ES-I3 (cell line): ENCODE measurements at regions not wholly inside any gene's neighbourhood (a gene's known extent, or its start where the extent isn't known, plus 50 kb on each side); places are given as distances from the start of the nearest gene placed in this dataset.
"Not testable (repeated sequence)": the region's sequence is repeated elsewhere in the genome, so short reads cannot be mapped to it uniquely, and the experiment has no call there.

Experiments used
- H3K36me3 ChIP-seq: 2 replicates; pipeline ENCODE4 v1.6.1; 2013; ENCODE audit warnings: mild to moderate bottlenecking, low read length, control low read depth, moderate library complexity; ENCODE audit not compliant: insufficient read depth
- H3K4me1 ChIP-seq: 2 replicates; pipeline ENCODE4 v1.6.1; 2013; ENCODE audit warnings: mild to moderate bottlenecking, control low read depth, low read length; ENCODE audit not compliant: insufficient read depth
- H3K9ac ChIP-seq: 2 replicates; pipeline ENCODE4 v1.6.1; 2013; ENCODE audit warnings: low read depth, mild to moderate bottlenecking, low read length, moderate library complexity
- H3K9me3 ChIP-seq: 2 replicates; pipeline ENCODE4 v1.6.1; 2013; ENCODE audit warnings: mild to moderate bottlenecking, low read length, moderate library complexity; ENCODE audit not compliant: control insufficient read depth, insufficient read depth

DNA sequence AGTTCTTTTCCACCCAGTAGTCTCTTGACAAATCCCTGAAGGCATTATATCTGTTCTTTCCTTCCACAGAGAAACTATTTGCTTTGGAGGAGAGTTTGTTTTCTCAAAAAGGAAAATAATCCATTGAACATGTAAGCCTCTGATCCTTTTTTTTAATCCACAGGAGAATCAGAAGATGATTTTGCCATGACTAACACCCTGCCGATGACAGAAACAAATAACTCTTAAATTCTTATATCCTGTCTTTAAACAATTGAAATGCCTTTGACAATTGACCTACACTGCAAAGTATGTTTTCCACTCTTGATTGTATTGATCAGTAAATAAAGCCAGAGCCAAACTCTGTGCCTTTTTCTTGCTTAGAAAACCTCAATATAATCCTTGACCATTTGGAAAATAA lies 666.4 kb upstream of the CTNND2 start:
- Histone ChIP-seq H3K9ac (no peak overlapping the region), H3K36me3 (no peaks in the 10 kb centered on the region), H3K9me3 (0 out of 2 replicates have a peak, but pooled peaks cover 3% of the 10 kb centered on the region), H3K4me1 (no peaks in the 10 kb centered on the region)

DNA sequence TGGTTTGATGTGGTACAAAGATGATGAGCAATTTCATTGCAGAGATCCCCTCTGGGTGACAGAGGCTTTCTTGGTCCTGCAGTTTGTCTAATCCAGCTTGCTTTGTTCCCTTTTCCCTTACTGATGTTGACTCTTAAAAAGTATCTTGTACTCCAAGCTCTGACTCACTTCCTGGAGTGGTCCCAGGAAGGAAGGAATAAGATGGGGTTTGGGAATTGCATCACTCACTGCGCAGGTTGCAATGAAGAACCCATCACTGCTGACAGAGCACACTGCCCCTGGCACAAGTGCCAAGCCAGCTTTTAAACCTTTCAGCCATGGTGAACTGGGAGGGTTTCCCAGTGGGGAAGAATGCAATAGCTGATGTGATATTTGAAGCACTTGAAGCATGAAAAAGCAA lies 662.2 kb upstream of the CTNND2 start:
- Histone ChIP-seq H3K9me3 (peaks cover 8% of the 10 kb centered on the region), H3K36me3 (no peaks in the 10 kb centered on the region), H3K9ac (no peak overlapping the region), H3K4me1 (no peaks in the 10 kb centered on the region)

GRCh38 chr5:12557012-12557411 lies 652.8 kb upstream of the CTNND2 start:
- Histone ChIP-seq H3K9ac (no peak overlapping the region), H3K36me3 (no peaks in the 10 kb centered on the region), H3K9me3 (no peaks in the 10 kb centered on the region), H3K4me1 (no peaks in the 10 kb centered on the region)

DNA sequence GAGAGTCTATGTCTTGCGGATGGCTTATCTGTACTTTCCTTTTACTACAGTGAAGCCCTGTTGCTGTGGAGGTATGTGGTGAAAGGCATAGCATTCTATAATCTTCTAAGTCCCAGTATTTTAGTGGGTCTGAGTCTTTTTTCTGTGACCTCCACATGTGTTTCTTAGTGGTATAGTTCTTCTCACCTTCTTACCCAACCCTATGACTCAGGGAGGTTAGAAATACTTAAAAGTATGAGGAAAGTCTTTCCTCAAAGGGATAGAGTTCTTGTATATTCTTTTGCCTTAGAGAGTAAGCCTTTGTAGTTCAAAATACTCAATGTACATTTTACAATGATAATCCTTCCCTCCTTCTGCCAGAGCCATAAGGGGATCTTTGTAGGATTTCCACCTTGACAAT lies 621.9 kb upstream of the CTNND2 start:
- Histone ChIP-seq H3K36me3 (no peaks in the 10 kb centered on the region), H3K9me3 (peaks cover 4% of the 10 kb centered on the region; the same call in 1 of the 2 replicates), H3K9ac (no peak overlapping the region), H3K4me1 (no peaks in the 10 kb centered on the region)

GRCh38 chr5:12522116-12522515 lies 617.9 kb upstream of the CTNND2 start:
- no peaks in the 10 kb centered on the region for H3K4me1 ChIP-seq
- peaks cover 8% of the 10 kb centered on the region; the same call in 1 of the 2 replicates for H3K9me3 ChIP-seq
- no peaks in the 10 kb centered on the region for H3K36me3 ChIP-seq
- H3K9ac ChIP-seq, result no peak overlapping the region

- peaks cover 13% of the 10 kb centered on the region for H3K9me3 ChIP-seq
- not testable (repeated sequence) for H3K4me1 ChIP-seq, H3K9ac ChIP-seq, H3K36me3 ChIP-seq
Observed at GRCh38 chr5:12504983-12505382, 600.7 kb upstream of the CTNND2 start.

DNA sequence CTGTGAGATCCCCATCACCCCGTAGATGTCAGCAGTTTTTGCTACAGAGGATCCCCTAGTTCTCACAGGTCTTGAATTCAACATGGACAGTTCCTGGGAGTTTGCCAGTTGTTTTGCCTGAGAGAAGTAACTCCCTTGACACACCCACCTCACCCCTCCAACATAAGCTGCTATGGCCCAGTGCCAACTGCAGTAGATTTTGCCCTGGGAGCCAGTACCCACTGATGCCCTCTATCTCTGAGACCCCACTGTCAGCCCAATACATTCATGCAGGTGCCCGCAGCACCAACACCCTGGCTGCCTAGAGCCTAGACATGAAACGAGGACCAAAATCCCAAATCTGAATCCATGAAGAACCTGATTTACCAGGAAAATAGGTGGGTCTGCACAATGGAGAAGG lies 583.9 kb upstream of the CTNND2 start:
- H3K4me1 ChIP-seq, result no peaks in the 10 kb centered on the region
- H3K9ac ChIP-seq, result no peak overlapping the region
- 0 out of 2 replicates have a peak, but pooled peaks cover 5% of the 10 kb centered on the region for H3K9me3 ChIP-seq
- no peaks in the 10 kb centered on the region for H3K36me3 ChIP-seq

GRCh38 chr5:12480487-12480886 lies 576.2 kb upstream of the CTNND2 start:
- 0 out of 2 replicates have a peak, but pooled peaks cover 4% of the 10 kb centered on the region for H3K9me3 ChIP-seq
- no peak overlapping the region for H3K9ac ChIP-seq
- no peaks in the 10 kb centered on the region for H3K36me3 ChIP-seq

DNA sequence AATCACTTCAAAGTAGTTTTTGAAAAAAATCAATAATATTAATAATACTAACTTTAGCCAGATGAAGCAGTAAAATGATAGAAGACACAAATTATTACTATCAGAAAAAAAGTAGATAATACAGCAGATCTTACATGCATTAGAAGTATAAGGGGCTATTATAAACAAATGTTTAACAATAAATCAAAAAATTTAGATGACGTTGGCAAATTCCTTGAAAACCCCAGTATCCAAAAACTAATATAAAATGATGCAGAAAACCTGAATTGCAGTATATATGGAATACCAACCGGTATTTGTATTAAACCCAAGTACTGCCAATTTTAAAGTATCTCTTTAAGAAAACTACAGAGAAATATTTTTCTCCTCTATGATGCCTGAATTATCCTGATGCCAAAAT lies 573.3 kb upstream of the CTNND2 start:
- H3K4me1 ChIP-seq, result no peaks in the 10 kb centered on the region
- no peak overlapping the region for H3K9ac ChIP-seq
- H3K9me3 ChIP-seq, result no peaks in the 10 kb centered on the region
- H3K36me3 ChIP-seq, result no peaks in the 10 kb centered on the region

More at GRCh38 chr5:12480487-12480886, 576.2 kb upstream of the CTNND2 start:
- no peaks in the 10 kb centered on the region for H3K4me1 ChIP-seq

DNA sequence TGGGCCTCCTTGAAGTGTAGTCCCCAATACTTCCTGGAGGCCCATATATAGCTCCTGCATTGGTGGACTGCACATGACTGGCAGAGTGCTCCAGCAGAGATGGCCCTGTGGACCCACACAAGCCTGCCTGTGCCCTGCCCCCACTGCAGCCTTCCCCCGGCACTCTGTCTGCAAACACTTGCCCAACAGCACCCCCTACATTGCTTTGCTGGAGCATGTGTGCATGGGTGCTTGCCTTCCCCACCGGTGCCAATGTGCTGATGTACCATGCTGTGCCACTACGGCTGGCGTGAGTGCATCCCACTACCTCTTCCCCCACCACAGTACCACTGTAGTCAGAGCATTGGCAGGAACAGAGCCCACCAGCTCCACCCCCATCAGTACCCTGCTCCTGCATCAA lies 563.6 kb upstream of the CTNND2 start:
- H3K9me3 ChIP-seq, result peaks cover 3% of the 10 kb centered on the region; the same call in 1 of the 2 replicates
- H3K36me3 ChIP-seq, result no peaks in the 10 kb centered on the region
- H3K9ac ChIP-seq, result no peak overlapping the region
- H3K4me1 ChIP-seq, result no peaks in the 10 kb centered on the region

DNA sequence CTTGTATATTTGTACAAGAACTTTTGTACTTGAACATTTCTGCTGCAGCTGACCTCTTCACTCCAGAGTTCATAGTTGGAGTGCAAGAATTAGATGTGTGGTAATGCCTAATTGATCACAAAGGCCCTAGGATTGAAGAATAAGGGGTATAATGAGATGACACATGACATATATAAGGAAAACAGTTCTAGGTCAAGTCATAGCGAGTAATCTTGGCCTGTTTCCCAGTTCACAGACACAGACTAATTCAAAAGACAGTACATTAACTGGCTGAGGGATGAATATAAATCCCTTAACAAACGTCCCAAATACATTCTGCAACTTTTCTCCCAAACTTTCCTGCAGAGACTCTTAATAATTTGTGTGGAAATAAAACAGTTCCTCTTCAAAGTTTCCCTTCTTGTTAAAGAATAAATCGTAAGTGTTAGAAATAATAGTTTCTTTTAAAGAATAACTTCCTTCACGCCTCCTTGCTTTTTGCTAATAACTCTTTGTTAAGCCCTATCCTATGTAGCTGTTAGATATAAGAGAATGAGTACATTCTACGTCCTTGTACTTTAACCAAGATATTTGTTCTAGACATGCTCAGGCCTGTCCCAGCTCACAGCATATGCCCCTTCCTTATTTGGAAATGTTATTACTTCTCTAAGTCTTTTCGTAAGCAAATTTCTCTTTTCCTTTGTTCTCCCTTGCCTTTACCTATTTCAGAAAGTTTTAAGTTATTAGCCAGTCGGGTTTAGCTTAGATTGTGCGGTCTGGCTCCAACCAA lies 556.4 kb upstream of the CTNND2 start:
- H3K9ac ChIP-seq, result no peak overlapping the region
- no peaks in the 10 kb centered on the region for H3K36me3 ChIP-seq
- peaks cover 5% of the 10 kb centered on the region for H3K9me3 ChIP-seq
- no peaks in the 10 kb centered on the region for H3K4me1 ChIP-seq

GRCh38 chr5:12459326-12459725 lies 555.1 kb upstream of the CTNND2 start:
- Histone ChIP-seq H3K4me1 (no peaks in the 10 kb centered on the region), H3K9me3 (peaks cover 5% of the 10 kb centered on the region), H3K36me3 (no peaks in the 10 kb centered on the region), H3K9ac (no peak overlapping the region)

DNA sequence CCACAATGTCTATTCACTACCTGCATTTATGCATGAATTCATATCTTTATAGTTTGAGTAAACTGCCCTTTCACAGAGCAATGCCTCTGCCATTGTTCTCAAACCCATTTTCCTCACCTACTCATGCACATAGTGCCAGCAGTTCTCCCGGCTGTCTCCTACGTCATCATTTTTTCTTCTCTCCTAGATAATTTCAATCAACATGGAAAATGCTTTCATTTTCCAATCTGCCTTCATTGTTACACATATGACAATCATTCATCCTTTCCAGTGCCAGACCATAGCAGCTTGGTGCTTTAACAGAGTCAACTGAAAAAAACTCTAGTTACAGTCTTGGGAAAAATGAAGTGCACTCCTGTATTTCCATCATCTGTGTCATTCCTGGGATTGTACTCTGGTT lies 514.8 kb upstream of the CTNND2 start:
- Histone ChIP-seq H3K36me3 (no peaks in the 10 kb centered on the region), H3K9me3 (peaks cover 3% of the 10 kb centered on the region; the same call in 1 of the 2 replicates), H3K9ac (no peak overlapping the region), H3K4me1 (peaks cover 4% of the 10 kb centered on the region; the same call in 1 of the 2 replicates)

DNA sequence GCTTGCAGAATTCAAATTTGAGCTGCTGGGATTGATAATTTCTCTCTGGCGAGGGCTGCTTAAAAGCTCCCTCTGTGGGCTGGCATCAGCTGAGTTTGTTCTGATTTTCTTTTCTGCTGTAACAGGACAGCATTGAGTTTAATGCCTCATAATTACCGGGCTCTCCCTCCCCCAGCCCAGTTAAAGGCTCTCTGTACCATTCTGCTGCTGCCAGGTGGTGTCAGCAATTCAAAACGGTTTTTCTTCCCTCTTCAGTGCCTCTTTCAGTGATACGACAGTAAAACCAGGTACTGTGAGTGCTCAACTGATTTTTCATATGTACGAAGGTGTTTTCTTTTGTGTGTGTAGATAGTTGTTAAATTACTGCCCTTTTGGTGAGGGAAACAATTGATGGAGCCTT lies 509.3 kb upstream of the CTNND2 start:
- H3K9me3 ChIP-seq, result no peaks in the 10 kb centered on the region
- H3K4me1 ChIP-seq, result peaks cover 16% of the 10 kb centered on the region
- no peaks in the 10 kb centered on the region for H3K36me3 ChIP-seq
- H3K9ac ChIP-seq, result no peak overlapping the region

- no peak overlapping the region for H3K9ac ChIP-seq
- peaks cover 16% of the 10 kb centered on the region for H3K4me1 ChIP-seq
- H3K36me3 ChIP-seq, result no peaks in the 10 kb centered on the region
- no peaks in the 10 kb centered on the region for H3K9me3 ChIP-seq
Observed at GRCh38 chr5:12413075-12413474, 508.8 kb upstream of the CTNND2 start.
